Panc1 (cell line): ENCODE measurements at regions not wholly inside any gene's neighbourhood (a gene's known extent, or its start where the extent isn't known, plus 50 kb on each side); places are given as distances from the start of the nearest gene placed in this dataset.

Experiments used
- ATAC-seq: fragments of 200-7000 bp; cut with Tn5 transposase; 2 replicates; pipeline ENCODE4 v1.9.1; 2020; ENCODE audit warnings: mild to moderate bottlenecking, moderate library complexity
- BruUV-seq: library from RNA; stranded (reverse); fragments of 400-500 nt; replicated peaks from 2 replicates; lab custom pipeline; 2021; lab: Mats Ljungman, UMichigan
- CTCF ChIA-PET: fragments of 300-600 bp; sonication (Branson Sonifier 250); formaldehyde crosslinking; loops from one replicate; lab custom pipeline; 2022; ENCODE audit warnings: antibody characterized with exemption; lab: Charles Lee
- POLR2A ChIA-PET: fragments of 300-600 bp; sonication (Branson Sonifier 250); formaldehyde crosslinking; loops from one replicate; lab custom pipeline; 2022; ENCODE audit warnings: antibody characterized with exemption; lab: Charles Lee
- DNase-seq: peaks from one replicate; pipeline ENCODE4 v3.0.0-alpha.2; 2010; ENCODE audit warnings: low read depth, low spot score
- H3K27ac ChIP-seq: 2 replicates; pipeline ENCODE4 v1.5.1; 2011; ENCODE audit warnings: mild to moderate bottlenecking, low read length, inconsistent platforms
- H3K27me3 ChIP-seq: fragments of 200-500 bp; sonication (Bioruptor generic); 2 replicates; pipeline ENCODE4 v1.6.0; 2014; ENCODE audit warnings: low read length, inconsistent platforms; ENCODE audit not compliant: control insufficient read depth, insufficient read depth
- H3K36me3 ChIP-seq: fragments of 200-500 bp; sonication (Bioruptor generic); 2 replicates; pipeline ENCODE4 v1.5.1; 2014; ENCODE audit warnings: inconsistent platforms, mild to moderate bottlenecking, low read length, moderate library complexity; ENCODE audit not compliant: control insufficient read depth, insufficient read depth
- H3K4me1 ChIP-seq: 2 replicates; pipeline ENCODE4 v1.5.1; 2011; ENCODE audit warnings: inconsistent platforms, mild to moderate bottlenecking, low read length, moderate library complexity; ENCODE audit not compliant: control insufficient read depth, insufficient read depth
- H3K4me3 ChIP-seq, 2 experiments: 2 replicates each; pipeline ENCODE4 v1.5.1; 2011 to 2012; ENCODE audit warnings: low read depth in 2 of 2, low read length in 2 of 2, mild to moderate bottlenecking in 2 of 2, inconsistent platforms in 1 of 2, moderate library complexity in 1 of 2
- H3K9me3 ChIP-seq: fragments of 200-500 bp; sonication (Bioruptor generic); 2 replicates; pipeline ENCODE4 v1.5.1; 2014; ENCODE audit warnings: low read depth, mild to moderate bottlenecking, inconsistent platforms, low read length, moderate library complexity; ENCODE audit not compliant: control insufficient read depth, insufficient read depth
- POLR2AphosphoS5 ChIP-seq: IDR thresholded peaks from 2 replicates; pipeline ENCODE4 v1.6.1; 2012; ENCODE audit warnings: mild to moderate bottlenecking, low read depth, low read length, moderate library complexity
- SIN3A ChIP-seq: IDR thresholded peaks from 2 replicates; pipeline ENCODE4 v1.6.1; 2012; ENCODE audit warnings: low read depth, mild to moderate bottlenecking, low read length, moderate library complexity, borderline replicate concordance; ENCODE audit not compliant: insufficient read depth
- TCF7L2 ChIP-seq: IDR thresholded peaks from 2 replicates; pipeline ENCODE4 v1.6.1; 2011; ENCODE audit warnings: mild to moderate bottlenecking, low read depth, low read length, inconsistent platforms
- in situ Hi-C: cut with HindIII; loops from 2 replicates; pipeline ENCODE4 v1.10.0; 2016; ENCODE audit warnings: low sequenced_read_pairs, low pct_unique_long_range_greater_than_20kb
- intact Hi-C: fragments of 100-400 bp; cut with micrococcal nuclease; formaldehyde crosslinking; loops from one replicate; pipeline ENCODE4 v1.10.0; 2022; ENCODE audit not compliant: unreplicated experiment
- TF ChIP-seq, protein P1 (sequence below): fragments of 450-650 bp; IDR thresholded peaks from 2 replicates; pipeline ENCODE4 v1.5.1; 2017; ENCODE audit warnings: mild to moderate bottlenecking
- TF ChIP-seq, protein P2 (sequence below), 2 experiments: IDR thresholded peaks; 2 replicates each; pipeline ENCODE4 v1.6.1; 2011 to 2012; ENCODE audit warnings: low read depth in 2 of 2, control low read depth in 1 of 2, low read length in 1 of 2, mild to moderate bottlenecking in 1 of 2, moderate library complexity in 1 of 2; ENCODE audit not compliant: insufficient read depth in 1 of 2

DNA sequence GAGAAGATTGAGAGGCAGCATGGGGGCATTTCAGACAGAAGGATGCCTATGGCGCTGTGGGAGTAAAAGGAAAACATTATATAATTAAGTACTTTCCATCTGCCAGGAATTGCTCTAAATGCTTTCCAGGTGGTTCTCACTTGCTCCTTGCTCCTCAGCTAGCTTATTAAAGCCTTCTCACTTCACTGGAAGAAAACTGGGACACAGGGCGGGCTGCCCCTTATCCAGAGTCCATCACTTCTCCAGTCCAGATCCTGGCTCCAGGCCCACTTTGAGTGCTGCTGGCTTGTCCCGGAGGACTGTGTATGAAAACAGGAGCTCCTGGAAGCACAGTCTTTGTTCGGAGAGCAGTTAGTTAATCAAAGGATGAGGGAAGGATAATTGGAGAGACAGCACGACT is 409.9 kb upstream of the ADAMTS16 start:
- Histone ChIP-seq H3K36me3 (no peaks in the 10 kb centered on the region), H3K4me1 (no peaks in the 10 kb centered on the region), H3K9me3 (no peaks in the 10 kb centered on the region), H3K27ac (no peak overlapping the region), H3K4me3 (no peak overlapping the region), H3K27me3 (no peaks in the 10 kb centered on the region)
- ATAC-seq: no peak
- in situ Hi-C loops: no loop called here
- DNase-seq: no peak
- intact Hi-C loops: no loop called here
- no peak for TF ChIP-seq SIN3A
- TF ChIP-seq, protein P1, sequence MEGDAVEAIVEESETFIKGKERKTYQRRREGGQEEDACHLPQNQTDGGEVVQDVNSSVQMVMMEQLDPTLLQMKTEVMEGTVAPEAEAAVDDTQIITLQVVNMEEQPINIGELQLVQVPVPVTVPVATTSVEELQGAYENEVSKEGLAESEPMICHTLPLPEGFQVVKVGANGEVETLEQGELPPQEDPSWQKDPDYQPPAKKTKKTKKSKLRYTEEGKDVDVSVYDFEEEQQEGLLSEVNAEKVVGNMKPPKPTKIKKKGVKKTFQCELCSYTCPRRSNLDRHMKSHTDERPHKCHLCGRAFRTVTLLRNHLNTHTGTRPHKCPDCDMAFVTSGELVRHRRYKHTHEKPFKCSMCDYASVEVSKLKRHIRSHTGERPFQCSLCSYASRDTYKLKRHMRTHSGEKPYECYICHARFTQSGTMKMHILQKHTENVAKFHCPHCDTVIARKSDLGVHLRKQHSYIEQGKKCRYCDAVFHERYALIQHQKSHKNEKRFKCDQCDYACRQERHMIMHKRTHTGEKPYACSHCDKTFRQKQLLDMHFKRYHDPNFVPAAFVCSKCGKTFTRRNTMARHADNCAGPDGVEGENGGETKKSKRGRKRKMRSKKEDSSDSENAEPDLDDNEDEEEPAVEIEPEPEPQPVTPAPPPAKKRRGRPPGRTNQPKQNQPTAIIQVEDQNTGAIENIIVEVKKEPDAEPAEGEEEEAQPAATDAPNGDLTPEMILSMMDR: no peak
- no peak for TF ChIP-seq TCF7L2
- TF ChIP-seq, protein P2, sequence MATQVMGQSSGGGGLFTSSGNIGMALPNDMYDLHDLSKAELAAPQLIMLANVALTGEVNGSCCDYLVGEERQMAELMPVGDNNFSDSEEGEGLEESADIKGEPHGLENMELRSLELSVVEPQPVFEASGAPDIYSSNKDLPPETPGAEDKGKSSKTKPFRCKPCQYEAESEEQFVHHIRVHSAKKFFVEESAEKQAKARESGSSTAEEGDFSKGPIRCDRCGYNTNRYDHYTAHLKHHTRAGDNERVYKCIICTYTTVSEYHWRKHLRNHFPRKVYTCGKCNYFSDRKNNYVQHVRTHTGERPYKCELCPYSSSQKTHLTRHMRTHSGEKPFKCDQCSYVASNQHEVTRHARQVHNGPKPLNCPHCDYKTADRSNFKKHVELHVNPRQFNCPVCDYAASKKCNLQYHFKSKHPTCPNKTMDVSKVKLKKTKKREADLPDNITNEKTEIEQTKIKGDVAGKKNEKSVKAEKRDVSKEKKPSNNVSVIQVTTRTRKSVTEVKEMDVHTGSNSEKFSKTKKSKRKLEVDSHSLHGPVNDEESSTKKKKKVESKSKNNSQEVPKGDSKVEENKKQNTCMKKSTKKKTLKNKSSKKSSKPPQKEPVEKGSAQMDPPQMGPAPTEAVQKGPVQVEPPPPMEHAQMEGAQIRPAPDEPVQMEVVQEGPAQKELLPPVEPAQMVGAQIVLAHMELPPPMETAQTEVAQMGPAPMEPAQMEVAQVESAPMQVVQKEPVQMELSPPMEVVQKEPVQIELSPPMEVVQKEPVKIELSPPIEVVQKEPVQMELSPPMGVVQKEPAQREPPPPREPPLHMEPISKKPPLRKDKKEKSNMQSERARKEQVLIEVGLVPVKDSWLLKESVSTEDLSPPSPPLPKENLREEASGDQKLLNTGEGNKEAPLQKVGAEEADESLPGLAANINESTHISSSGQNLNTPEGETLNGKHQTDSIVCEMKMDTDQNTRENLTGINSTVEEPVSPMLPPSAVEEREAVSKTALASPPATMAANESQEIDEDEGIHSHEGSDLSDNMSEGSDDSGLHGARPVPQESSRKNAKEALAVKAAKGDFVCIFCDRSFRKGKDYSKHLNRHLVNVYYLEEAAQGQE (IDR thresholded peaks at IDR 0.05; ENCODE audit: insufficient read depth in 1 of 2, low read depth in 2 of 2, low read length in 1 of 2): no peak
- no peak for TF ChIP-seq POLR2AphosphoS5
- POLR2A ChIA-PET: no interaction called here
- CTCF ChIA-PET: no interaction called here
- BruUV-seq: no TSS peak

DNA sequence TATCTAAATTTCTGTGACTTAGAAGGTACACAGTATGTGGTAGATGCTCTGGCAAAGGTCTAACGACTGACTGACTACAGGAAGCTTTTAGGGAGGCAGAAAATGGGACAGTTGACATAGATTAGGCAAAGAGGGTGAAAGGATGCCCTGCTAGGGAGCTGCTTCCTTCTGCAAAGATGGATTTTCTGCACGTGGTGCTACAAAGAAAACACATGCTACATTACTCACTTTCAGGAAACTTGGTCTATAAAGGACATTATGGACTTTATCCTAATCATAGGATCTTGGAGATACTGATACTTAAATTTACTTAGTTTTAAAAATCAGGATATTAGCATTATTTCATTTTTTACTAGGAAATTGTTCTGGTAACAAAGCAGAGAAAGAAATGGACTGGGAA is 405.8 kb upstream of the ADAMTS16 start:
- intact Hi-C loops (no loop called here), in situ Hi-C loops (no loop called here)
- TF ChIP-seq, protein P1: no peak
- H3K36me3 ChIP-seq: no peaks in the 10 kb centered on the region
- no peaks in the 10 kb centered on the region for H3K9me3 ChIP-seq
- CTCF ChIA-PET: no interaction called here
- H3K4me3 ChIP-seq: no peak overlapping the region
- no TSS peak for BruUV-seq
- ATAC-seq: no peak
- no peak for DNase-seq
- no peaks in the 10 kb centered on the region for H3K4me1 ChIP-seq
- no peaks in the 10 kb centered on the region for H3K27me3 ChIP-seq
- no peak overlapping the region for H3K27ac ChIP-seq
- POLR2A ChIA-PET: no interaction called here

DNA sequence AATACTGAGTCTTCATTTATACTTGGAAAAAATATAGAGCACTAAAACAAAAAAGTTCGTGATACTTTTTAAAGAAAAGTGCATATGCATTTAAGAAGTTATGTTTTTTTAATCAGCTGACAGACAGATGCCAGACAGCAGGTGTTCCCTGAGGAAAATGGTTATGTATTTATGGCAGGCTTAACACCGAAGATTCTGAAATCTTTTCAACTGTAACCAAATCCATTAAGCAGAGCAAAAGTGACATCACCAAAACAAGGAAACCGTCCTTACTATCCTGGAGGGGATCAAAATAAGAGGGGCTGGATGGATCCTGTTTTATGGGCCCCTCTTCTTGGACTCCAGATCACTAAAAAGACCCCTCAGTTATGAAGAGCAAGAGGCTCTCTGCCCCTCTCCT is 404.9 kb upstream of the ADAMTS16 start:
- TF ChIP-seq TCF7L2 (no peak), SIN3A (no peak), POLR2AphosphoS5 (no peak)
- TF ChIP-seq, protein P1: no peak
- TF ChIP-seq, protein P2 (IDR thresholded peaks at IDR 0.05; ENCODE audit: insufficient read depth in 1 of 2, low read depth in 2 of 2, low read length in 1 of 2): no peak
- H3K9me3 ChIP-seq: no peaks in the 10 kb centered on the region
- BruUV-seq: no TSS peak
- no peaks in the 10 kb centered on the region for H3K4me1 ChIP-seq
- H3K4me3 ChIP-seq: no peak overlapping the region
- in situ Hi-C loops: no loop called here
- H3K27ac ChIP-seq: no peak overlapping the region
- no peaks in the 10 kb centered on the region for H3K36me3 ChIP-seq
- no peak for ATAC-seq
- DNase-seq: no peak
- ChIA-PET CTCF (no interaction called here), POLR2A (no interaction called here)
- H3K27me3 ChIP-seq: no peaks in the 10 kb centered on the region
- intact Hi-C loops: no loop called here
